Stimulated activated CD4-positive, alpha-beta T cell treated with anti-CD3 and anti-CD28 coated beads, Interleukin-15, amount 100 ng/mL, for 48 hours (primary cell): ENCODE measurements at regions not wholly inside any gene's neighbourhood (a gene's known extent, or its start where the extent isn't known, plus 50 kb on each side); places are given as distances from the start of the nearest gene placed in this dataset.

Experiments
- DNase-seq, 2 donors: peaks; one replicate each; pipeline ENCODE4 v3.0.0-alpha.2; 2020; ENCODE audit warnings: low read depth in 2 of 2

GRCh38 chr17:79446399-79447009 lies 164.3 kb downstream of the RBFOX3 start:
- DNase-seq: no peak

DNA sequence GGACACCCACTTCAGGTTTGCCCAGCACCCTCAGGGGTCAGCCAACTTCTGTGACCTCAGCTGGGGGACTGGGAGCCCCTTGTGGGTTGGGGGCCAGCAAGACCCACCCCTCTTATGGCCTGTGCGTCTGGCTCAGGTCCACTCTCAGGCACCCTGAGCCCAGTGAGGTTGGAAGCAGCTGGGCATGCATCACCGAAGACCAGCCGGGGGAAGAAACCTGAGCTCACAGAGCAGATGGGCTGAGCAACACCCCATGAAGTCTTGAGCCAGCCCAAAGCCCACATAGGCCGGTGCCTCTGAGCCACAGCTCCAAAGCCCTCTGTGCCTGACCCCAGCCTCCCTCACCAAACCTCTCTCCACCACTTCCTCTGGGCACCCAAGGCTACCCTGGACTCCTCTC lies 166.7 kb downstream of the RBFOX3 start:
- DNase-seq: no peak

DNA sequence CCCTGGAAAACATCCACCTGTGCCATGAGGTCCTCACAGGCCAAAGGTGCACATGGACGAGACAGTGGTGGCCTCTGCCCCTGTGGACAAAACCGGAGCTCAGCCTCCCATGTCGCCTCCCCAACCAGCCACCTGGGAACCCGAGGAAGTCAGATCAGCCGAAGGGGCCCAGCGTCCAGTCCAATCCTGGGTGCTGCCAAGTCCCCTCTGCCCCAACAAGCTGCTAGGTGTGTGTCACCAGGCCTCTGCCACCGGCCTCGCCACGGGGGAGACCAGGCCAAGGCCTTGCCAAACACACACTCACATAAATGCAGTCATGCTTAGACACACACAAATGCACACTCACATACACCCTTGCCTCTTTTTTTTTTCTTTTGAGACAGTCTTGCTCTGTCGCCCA lies 167.8 kb downstream of the RBFOX3 start:
- DNase-seq: no peak

DNA sequence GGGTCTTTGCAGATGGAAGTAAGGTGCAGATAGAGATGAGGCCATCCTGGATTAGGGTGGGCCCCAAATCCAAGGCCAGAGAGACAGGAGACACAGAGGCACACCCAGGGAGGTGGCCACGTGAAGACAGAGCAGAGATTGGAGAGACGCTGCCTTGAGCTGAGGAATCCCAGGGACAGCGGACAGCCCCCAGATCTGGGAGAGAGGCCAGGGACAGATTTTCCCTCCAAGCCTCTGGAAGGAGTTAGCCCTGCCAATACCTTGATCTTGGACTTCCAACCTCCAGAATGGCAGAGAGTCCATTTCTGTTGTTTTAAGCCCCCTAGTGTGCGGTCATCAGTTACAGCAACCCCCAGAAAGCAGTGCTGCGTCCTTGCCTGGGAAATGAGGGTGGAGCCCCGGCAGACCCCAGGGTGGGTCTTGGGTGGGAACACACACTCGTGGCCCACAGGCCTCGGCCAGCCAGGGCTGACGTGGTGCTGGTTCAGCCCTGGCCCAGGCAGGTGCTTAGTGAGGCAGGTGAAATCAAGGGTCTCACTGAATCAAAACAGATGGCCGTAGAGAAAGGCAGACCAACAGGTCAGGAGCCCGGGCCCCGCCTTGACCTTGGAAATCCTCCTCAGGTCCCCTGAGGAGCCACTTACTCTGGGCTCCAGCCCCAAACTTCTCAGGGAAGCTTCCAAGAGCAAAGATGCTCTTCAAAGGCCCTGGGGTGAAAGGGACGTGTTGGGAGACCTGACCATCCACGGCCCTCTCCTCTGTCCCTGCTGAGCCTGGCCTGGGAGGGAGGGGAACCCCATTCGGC lies 169.3 kb downstream of the RBFOX3 start:
- no peak for DNase-seq

- DNase-seq: no peak
Observed at GRCh38 chr17:79440251-79440650, 170.6 kb downstream of the RBFOX3 start.

GRCh38 chr17:79439493-79439892 lies 171.4 kb downstream of the RBFOX3 start:
- no peak for DNase-seq

GRCh38 chr17:79438546-79439334 lies 172.1 kb downstream of the RBFOX3 start:
- no peak for DNase-seq

DNA sequence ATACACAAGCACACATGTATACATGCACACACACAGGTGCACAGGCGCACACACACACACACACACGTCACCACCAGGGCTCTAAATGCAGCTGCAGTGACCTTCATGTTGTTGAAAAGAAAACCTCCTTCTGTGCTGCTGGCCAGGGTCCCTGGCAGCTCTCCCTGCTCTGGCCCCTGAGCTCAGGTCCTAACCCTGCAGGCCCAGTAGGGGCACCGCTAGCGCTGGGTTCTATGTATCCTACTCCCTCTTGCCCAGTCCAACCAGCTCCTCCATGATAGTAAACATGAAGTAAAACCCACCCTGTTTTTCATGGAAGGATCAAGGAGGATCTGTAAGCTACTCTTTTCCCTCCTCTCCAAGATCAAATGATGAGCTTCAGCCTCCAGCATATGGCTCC lies 172.8 kb downstream of the RBFOX3 start:
- DNase-seq: no peak

- no peak for DNase-seq
Observed at GRCh38 chr17:79437081-79437480, 173.8 kb downstream of the RBFOX3 start.

- no peak for DNase-seq
Observed at GRCh38 chr17:79435962-79436361, 174.9 kb downstream of the RBFOX3 start.

GRCh38 chr17:79435296-79435695 lies 175.6 kb downstream of the RBFOX3 start:
- DNase-seq: no peak

- DNase-seq: no peak
Observed at GRCh38 chr17:79434215-79434614, 176.6 kb downstream of the RBFOX3 start.

DNA sequence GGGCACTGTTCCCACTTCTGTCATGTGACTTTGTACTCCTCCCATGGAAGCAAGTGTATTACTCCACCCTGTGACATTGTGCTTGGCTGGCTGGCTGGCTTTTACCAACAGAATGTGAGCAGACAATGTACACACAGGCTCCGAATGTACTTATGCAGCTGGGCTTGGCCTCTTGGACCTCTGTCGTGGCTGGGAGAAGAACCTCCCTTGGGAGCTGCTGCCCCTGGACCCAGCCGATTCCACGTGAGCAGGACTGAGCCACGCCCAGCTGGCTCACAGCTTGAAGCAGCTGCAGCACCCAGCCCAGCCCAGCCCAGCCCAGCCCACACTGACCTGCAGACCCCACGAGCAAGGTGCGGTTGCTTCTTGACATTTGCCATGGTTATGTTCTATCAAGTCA lies 177.5 kb downstream of the RBFOX3 start:
- no peak for DNase-seq

- no peak for DNase-seq
Observed at GRCh38 chr17:79431175-79431574, 179.7 kb downstream of the RBFOX3 start.

DNA sequence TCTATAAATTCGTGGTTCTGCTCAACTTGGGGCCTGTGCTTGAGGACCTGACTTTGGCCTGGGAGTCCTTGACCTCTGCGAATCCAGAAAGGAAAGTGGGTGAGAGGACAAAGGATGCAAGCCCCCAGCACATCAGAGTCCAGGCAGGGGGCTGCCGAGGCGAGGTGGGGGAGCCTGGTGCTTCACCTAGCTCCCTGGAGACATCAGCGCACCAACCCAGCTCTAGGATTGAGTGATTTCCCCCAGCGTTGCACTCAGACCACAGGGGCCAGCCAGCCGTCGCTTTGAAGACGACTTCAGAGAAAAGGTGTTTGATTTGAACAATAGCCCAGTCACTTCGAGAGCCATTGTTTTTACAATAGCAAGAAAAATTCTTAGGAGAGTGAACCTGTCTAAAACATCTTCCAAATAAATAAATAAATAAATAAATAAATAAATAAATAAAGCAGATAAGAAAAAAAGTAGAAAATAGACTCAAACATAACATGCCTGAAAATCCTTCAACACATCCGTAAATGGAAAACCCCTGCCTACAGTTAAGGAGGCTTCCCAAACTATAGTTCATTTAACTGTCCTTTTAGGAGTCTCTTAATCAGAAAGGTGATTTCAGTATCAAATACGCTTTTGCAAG lies 180.9 kb downstream of the RBFOX3 start:
- no peak for DNase-seq

- no peak for DNase-seq
Observed at GRCh38 chr17:79428988-79429387, 181.9 kb downstream of the RBFOX3 start.

DNA sequence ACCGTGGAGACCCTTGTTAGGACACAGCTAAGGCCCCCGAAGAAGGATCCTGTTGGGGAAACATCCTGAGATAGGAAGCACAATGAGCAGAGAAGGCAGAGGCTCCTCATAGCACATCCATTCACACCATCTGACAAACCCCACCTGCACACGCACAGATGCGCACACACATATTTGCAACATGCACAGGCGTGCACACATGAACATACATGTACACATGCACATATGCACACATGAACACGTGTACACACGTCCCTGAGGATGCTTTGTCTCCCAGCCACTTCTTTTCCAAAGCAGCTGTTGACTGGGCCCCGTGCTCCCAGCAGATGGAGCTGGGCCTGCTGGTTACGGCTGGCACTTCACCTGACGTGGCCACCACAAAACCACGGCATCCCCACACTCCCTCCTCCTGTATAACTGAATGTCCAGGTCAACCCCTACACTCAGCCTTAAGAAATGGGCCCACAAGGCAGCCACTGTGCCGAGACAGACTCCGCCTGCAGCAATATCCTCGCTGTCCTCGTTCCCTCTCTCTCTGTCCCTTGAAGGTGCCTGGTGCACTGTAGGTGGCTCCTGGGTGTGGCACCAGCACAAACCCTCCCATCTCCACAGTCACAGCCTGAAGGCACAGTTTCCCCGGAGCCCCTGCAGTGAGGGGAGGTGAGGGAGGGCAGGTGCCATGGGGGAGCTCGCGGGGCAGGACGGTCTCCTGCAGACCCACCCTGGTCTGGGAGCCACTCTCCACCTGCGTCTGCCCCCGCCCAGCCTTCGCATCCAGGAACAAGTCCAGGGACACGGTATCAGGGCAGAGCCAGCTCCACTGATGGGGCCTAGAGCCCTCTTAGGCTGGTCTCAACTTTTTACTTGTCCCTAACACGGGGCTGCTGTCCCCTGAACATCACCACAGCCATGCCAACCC lies 183.0 kb downstream of the RBFOX3 start:
- no peak for DNase-seq

DNA sequence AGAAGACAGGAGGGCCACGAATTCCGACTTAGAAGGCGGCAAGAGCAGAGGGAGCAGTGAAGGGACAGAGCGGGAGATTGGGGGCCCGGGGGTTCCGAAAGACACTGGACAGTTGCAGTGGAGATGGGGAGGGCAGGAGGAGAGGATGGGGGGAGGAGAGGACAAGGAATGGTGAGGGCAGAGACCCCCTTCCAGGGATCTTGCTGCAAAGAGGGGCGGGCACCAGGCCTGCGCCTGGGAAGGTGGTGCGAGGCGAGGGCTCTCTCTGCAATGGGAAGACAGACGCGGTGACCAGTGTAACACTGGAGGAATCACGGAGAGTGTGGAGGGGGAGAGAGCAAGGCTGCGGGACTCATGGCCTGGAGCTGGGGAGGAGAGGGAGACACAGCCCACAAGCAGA lies 185.2 kb downstream of the RBFOX3 start:
- DNase-seq: no peak

DNA sequence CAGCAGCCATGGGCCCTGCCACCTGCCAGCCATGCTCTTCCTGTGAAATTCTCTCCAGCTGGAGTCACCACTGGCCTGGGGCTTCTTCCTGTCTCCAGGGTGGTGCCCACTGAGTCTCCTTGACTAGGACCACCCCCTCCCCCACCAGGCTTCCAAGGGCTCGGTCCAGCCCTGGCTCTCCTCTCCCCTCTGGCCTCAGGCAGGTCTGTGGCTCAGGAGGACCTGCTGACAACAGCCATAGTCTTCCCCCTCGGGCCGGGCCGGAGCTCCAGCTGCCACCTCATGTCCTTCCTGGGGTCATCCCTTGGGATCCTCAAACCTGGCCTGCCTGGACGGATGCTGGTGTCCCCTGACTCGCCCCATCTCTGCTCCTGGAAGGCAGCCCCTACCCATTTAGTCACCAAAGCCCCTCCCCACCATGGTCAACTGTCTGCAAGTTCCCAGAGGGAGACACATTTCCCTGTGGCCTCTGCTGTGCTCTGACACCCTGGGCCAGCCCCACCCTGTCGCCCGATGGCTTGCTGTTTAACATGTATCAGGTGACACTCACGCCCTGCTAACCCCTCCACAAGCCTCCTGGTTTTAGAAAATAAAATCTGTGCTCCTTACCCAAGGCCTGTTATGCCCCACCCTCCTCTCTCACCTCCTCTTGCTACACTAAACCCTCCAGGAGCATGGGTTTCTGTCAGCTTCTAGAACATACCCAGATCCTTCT lies 186.2 kb downstream of the RBFOX3 start:
- no peak for DNase-seq

DNA sequence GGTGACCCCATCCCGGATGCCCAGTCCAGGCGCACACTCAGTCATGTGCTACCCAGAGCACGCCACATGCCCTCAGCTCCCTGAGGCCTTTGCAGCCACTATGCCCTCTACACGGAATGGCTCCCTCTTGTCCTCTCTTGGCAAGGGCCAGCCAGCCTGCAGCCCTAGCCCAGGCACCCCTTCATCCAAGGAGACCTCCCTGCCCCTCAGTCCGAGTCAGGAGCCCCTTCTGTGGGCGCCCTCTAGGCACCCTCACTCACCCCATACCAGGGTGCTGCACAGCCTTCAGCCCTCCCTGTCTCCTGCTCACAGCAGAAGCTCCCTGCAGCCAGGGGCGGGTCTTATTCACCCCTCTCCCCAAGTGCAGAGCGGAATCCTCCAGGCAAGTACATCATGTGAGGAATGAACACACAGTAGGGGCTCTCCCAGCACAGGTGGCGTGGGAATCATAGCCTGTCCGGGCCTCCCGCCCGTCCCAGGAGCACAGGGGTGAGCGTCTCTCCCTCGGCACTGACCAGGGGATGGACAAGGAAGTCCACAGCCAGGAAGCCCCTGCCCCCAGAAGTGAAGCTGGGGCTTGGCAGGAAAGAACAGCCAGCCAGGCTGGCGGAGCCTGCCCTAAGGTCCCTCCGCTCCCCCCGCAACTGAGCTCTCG lies 186.9 kb downstream of the RBFOX3 start:
- no peak for DNase-seq
